HepG2 (cell line): ENCODE measurements at regions not wholly inside any gene's neighbourhood (a gene's known extent, or its start where the extent isn't known, plus 50 kb on each side); places are given as distances from the start of the nearest gene placed in this dataset.

Source experiments
- ATAC-seq: fragments of 200-7000 bp; cut with Tn5 transposase; 3 replicates; pipeline ENCODE4 v1.9.1; 2020; ENCODE audit warnings: mild to moderate bottlenecking, moderate library complexity
- BruUV-seq: library from RNA; stranded (reverse); fragments of 400-500 nt; replicated peaks from 2 replicates; lab custom pipeline; 2021; lab: Mats Ljungman, UMichigan
- CTCF ChIA-PET: fragments of 300-600 bp; formaldehyde crosslinking; extraction: SDS; loops from one replicate; lab custom pipeline; 2021; ENCODE audit warnings: low total read pairs, inconsistent platforms, low intra/inter-chr PET ratio; lab: Yijun Ruan, JAX
- POLR2A ChIA-PET: fragments of 350-600 bp; sonication (Branson Sonifier 250); formaldehyde crosslinking; loops from one replicate; lab custom pipeline; 2020; ENCODE audit warnings: antibody characterized with exemption, inconsistent platforms; lab: Yijun Ruan, JAX
- DNase-seq: peaks from one replicate; pipeline ENCODE4 v3.0.0-alpha.2; 2015; ENCODE audit warnings: low spot score
- FAIRE-seq: peaks from 3 replicates; lab custom pipeline; 2011; peaks lifted over from hg19 to GRCh38; lab: Jason Lieb, UNC
- H2AFZ ChIP-seq: one replicate; pipeline ENCODE4 v1.6.1; 2011; ENCODE audit warnings: low read length, inconsistent platforms
- H3K27ac ChIP-seq: fragments of 300-600 bp; 3 replicates; pipeline ENCODE4 v1.8.0; 2011; ENCODE audit warnings: mixed run types, mild to moderate bottlenecking, mixed read lengths, low read length, inconsistent platforms; ENCODE audit not compliant: insufficient read depth; ENCODE audit errors: extremely low read length
- H3K27me3 ChIP-seq, 2 experiments: fragments of 200-600 bp in 1 of 2; 2 replicates in 1 of 2; 3 replicates in 1 of 2; pipeline versions ENCODE4 v1.6.0 to v1.8.0; 2011; ENCODE audit warnings: low read length in 2 of 2, mild to moderate bottlenecking in 2 of 2, moderate library complexity in 2 of 2, inconsistent platforms in 1 of 2; ENCODE audit not compliant: insufficient read depth in 2 of 2, control insufficient read depth in 1 of 2
- H3K36me3 ChIP-seq, 2 experiments: fragments of 200-600 bp in 1 of 2; replicated peaks in 1 of 2; 2 replicates in 1 of 2; 3 replicates in 1 of 2; pipeline versions ENCODE4 v1.5.1 to v1.8.0; 2011; ENCODE audit warnings: low read length in 2 of 2, inconsistent platforms in 1 of 2; ENCODE audit not compliant: insufficient read depth in 2 of 2, control insufficient read depth in 1 of 2
- H3K4me1 ChIP-seq: 2 replicates; pipeline ENCODE4 v1.5.1; 2012; ENCODE audit warnings: low read length, inconsistent platforms; ENCODE audit not compliant: insufficient read depth
- H3K4me2 ChIP-seq: 2 replicates; pipeline ENCODE4 v1.6.0; 2011; ENCODE audit warnings: low read depth, low read length, inconsistent platforms
- H3K4me3 ChIP-seq, 3 experiments: fragments of 200-600 bp in 1 of 3; sonication (generic), shearing (Covaris generic) in 1 of 3; replicated peaks in 1 of 3; 2 replicates each; pipeline ENCODE4 v1.5.1; 2011 to 2016; ENCODE audit warnings: low read length in 3 of 3, inconsistent platforms in 2 of 3, low read depth in 2 of 3, mild to moderate bottlenecking in 2 of 3, control low read depth in 1 of 3, mixed read lengths in 1 of 3; ENCODE audit not compliant: insufficient read depth in 1 of 3
- H3K79me2 ChIP-seq: one replicate; pipeline ENCODE4 v1.6.1; 2011; ENCODE audit warnings: low read length, inconsistent platforms; ENCODE audit not compliant: insufficient read depth
- H3K9ac ChIP-seq: 2 replicates; pipeline ENCODE4 v1.6.0; 2011; ENCODE audit warnings: mild to moderate bottlenecking, low read depth, low read length, inconsistent platforms; ENCODE audit not compliant: insufficient read depth
- H3K9me3 ChIP-seq: 2 replicates; pipeline ENCODE4 v1.5.1; 2012; ENCODE audit warnings: mild to moderate bottlenecking, low read length
- H4K20me1 ChIP-seq: 2 replicates; pipeline ENCODE4 v1.6.0; 2011; ENCODE audit warnings: inconsistent platforms, mild to moderate bottlenecking, low read length, moderate library complexity; ENCODE audit not compliant: insufficient read depth
- ATF6 ChIP-seq: sonication (generic); formaldehyde crosslinking; conservative IDR thresholded peaks from 2 replicates; pipeline ENCODE4 v1.4.0; 2020; ENCODE audit warnings: missing genetic modification reagents
- DMTF1 ChIP-seq: sonication (generic); formaldehyde crosslinking; IDR thresholded peaks from 2 replicates; pipeline ENCODE4 v1.4.0; 2020; ENCODE audit warnings: mild to moderate bottlenecking, missing genetic modification reagents
- GLMP ChIP-seq: sonication (generic); formaldehyde crosslinking; IDR thresholded peaks from 2 replicates; pipeline ENCODE4 v1.9.0; 2021; ENCODE audit warnings: missing genetic modification reagents, mild to moderate bottlenecking, borderline replicate concordance
- NBN ChIP-seq: fragments of 450-650 bp; conservative IDR thresholded peaks from 2 replicates; pipeline ENCODE4 v1.6.1; 2017
- NFE2 ChIP-seq: sonication (generic); formaldehyde crosslinking; IDR thresholded peaks from 2 replicates; pipeline ENCODE4 v1.4.0; 2020; ENCODE audit warnings: missing genetic modification reagents
- SIN3B ChIP-seq: fragments of 150-350 bp; IDR thresholded peaks from 2 replicates; pipeline ENCODE4 v1.6.1; 2014; ENCODE audit warnings: low read length
- SMAD9 ChIP-seq: sonication (generic); formaldehyde crosslinking; IDR thresholded peaks from 2 replicates; pipeline ENCODE4 v1.5.1; 2020; ENCODE audit warnings: mild to moderate bottlenecking, missing genetic modification reagents
- STAG1 ChIP-seq: sonication (generic); formaldehyde crosslinking; IDR thresholded peaks from 2 replicates; pipeline ENCODE4 v1.4.0; 2020; ENCODE audit warnings: missing genetic modification reagents
- XRCC5 ChIP-seq: fragments of 200-400 bp; formaldehyde crosslinking; optimal IDR thresholded peaks from 2 replicates; pipeline ENCODE3; 2017; ENCODE audit warnings: mild to moderate bottlenecking, low read length
- ZNF121 ChIP-seq: sonication (generic); formaldehyde crosslinking; IDR thresholded peaks from 2 replicates; pipeline ENCODE4 v1.5.0; 2020; ENCODE audit warnings: mild to moderate bottlenecking, missing genetic modification reagents
- ZNF225 ChIP-seq: sonication (generic); formaldehyde crosslinking; IDR thresholded peaks from 2 replicates; pipeline ENCODE4 v1.4.0; 2020; ENCODE audit warnings: mild to moderate bottlenecking, missing genetic modification reagents
- ZNF543 ChIP-seq: sonication (generic); formaldehyde crosslinking; IDR thresholded peaks from 2 replicates; pipeline ENCODE4 v1.4.0; 2020; ENCODE audit warnings: mild to moderate bottlenecking, missing genetic modification reagents
- ZNF619 ChIP-seq: sonication (generic); formaldehyde crosslinking; IDR thresholded peaks from 2 replicates; pipeline ENCODE4 v1.4.0; 2020; ENCODE audit warnings: mild to moderate bottlenecking, missing genetic modification reagents
- ZNF891 ChIP-seq: sonication (generic); formaldehyde crosslinking; IDR thresholded peaks from 2 replicates; pipeline ENCODE4 v1.5.0; 2020; ENCODE audit warnings: mild to moderate bottlenecking, missing genetic modification reagents
- ZSCAN12 ChIP-seq: sonication (generic); formaldehyde crosslinking; IDR thresholded peaks from 2 replicates; pipeline ENCODE4 v1.9.0; 2021; ENCODE audit warnings: mild to moderate bottlenecking, missing genetic modification reagents
- WGBS: methylation state at CpG from one replicate; pipeline ENCODE4 v1.1.6; 2017; ENCODE audit warnings: low lambda C conversion rate; 5-methylcytosine and 5-hydroxymethylcytosine counted together
- in situ Hi-C: cut with HindIII; loops from 2 replicates; pipeline ENCODE4 v1.10.0; 2017; ENCODE audit warnings: low pct_unique_long_range_greater_than_20kb; ENCODE audit not compliant: extremely low pct_ligation_motif_present
- intact Hi-C: fragments of 100-400 bp; cut with micrococcal nuclease; formaldehyde crosslinking; loops from one replicate; pipeline ENCODE4 v1.10.0; 2022; ENCODE audit not compliant: unreplicated experiment
- TF ChIP-seq, protein P1 (sequence below): sonication (generic); formaldehyde crosslinking; IDR thresholded peaks from 2 replicates; pipeline ENCODE4 v1.4.0; 2020; ENCODE audit warnings: low read depth, mild to moderate bottlenecking, missing genetic modification reagents

DNA sequence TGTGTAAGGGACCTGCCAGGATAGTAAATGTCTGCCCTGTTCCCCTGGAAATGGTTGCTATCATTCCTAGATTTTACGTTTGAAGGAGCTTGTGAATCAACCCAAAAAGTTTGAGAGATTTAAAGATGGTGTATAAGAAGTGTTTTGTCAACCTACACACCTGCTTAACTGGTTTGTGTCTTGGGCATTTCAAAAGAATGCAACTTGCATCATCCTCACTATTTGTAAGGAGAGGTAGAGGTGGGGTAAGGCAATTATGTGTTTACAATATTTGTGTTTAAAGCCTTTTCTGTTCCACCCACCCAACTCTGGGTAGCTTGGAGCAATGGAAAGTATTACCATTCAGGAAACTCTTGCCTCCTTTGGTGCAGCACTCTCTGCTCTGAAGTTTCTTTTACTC lies 314.2 kb upstream of the RARB start:
- no peak for TF ChIP-seq NFE2 (CRISPR knock-in tag)
- no peak for TF ChIP-seq SIN3B
- no peak for TF ChIP-seq SMAD9 (CRISPR knock-in tag)
- TF ChIP-seq, protein P1, sequence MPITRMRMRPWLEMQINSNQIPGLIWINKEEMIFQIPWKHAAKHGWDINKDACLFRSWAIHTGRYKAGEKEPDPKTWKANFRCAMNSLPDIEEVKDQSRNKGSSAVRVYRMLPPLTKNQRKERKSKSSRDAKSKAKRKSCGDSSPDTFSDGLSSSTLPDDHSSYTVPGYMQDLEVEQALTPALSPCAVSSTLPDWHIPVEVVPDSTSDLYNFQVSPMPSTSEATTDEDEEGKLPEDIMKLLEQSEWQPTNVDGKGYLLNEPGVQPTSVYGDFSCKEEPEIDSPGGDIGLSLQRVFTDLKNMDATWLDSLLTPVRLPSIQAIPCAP (CRISPR knock-in tag) = no peak
- no peak for TF ChIP-seq ZNF891 (CRISPR knock-in tag)
- TF ChIP-seq ZNF225 (CRISPR knock-in tag) = no peak
- no peak for TF ChIP-seq STAG1 (CRISPR knock-in tag)
- TF ChIP-seq NBN = no peak
- no peak for TF ChIP-seq ZSCAN12 (CRISPR knock-in tag)
- no peak for TF ChIP-seq ZNF619 (CRISPR knock-in tag)
- no peak for TF ChIP-seq ZNF121 (CRISPR knock-in tag)
- TF ChIP-seq GLMP (CRISPR knock-in tag) = no peak
- no peak for TF ChIP-seq DMTF1
- no peak for TF ChIP-seq ATF6 (CRISPR knock-in tag)
- no peak for TF ChIP-seq ZNF543 (CRISPR knock-in tag)
- no peak for TF ChIP-seq XRCC5
- intact Hi-C loops = no loop called here

More for the DNA sequence above, 314.2 kb upstream of the RARB start:
- CTCF ChIA-PET = no interaction called here
- Histone ChIP-seq H3K9ac (no peak overlapping the region), H3K4me2 (no peak overlapping the region), H2AFZ (no peak overlapping the region), H3K79me2 (no peaks in the 10 kb centered on the region), H3K9me3 (no peaks in the 10 kb centered on the region), H4K20me1 (no peaks in the 10 kb centered on the region), H3K27me3 (no peaks in the 10 kb centered on the region), H3K4me3 (no peak overlapping the region), H3K27ac (no peak overlapping the region), H3K36me3 (no peaks in the 10 kb centered on the region), H3K4me1 (no peaks in the 10 kb centered on the region)
- whole genome bisulfite sequencing = 0% methylated on average over 1 of the region's 1 CpG
- no peak for ATAC-seq
- no peak for FAIRE-seq
- BruUV-seq = no TSS peak
- DNase-seq = no peak
- in situ Hi-C loops = no loop called here
- POLR2A ChIA-PET = no interaction called here
